T-cell (primary cell): ENCODE measurements at regions not wholly inside any gene's neighbourhood (a gene's known extent, or its start where the extent isn't known, plus 50 kb on each side); places are given as distances from the start of the nearest gene placed in this dataset.

Experiments used
- ATAC-seq, 4 experiments: fragments of 200-7000 bp in 3 of 4; fragments of 150-1000 bp in 1 of 4; cut with Tn5 transposase; replicated peaks in 1 of 4; 1 replicate in 3 of 4; 2 replicates in 1 of 4; pipeline ENCODE4 v1.10.0; 2021; ENCODE audit warnings: moderate library complexity in 3 of 4, mild to moderate bottlenecking in 2 of 4, moderate number of reproducible peaks in 1 of 4
- CTCF ChIA-PET, 2 donors: fragments of 300-600 bp; sonication (Branson Sonifier 250); formaldehyde crosslinking; loops; one replicate each; lab custom pipeline; 2022; ENCODE audit warnings: antibody characterized with exemption in 2 of 2; lab: Charles Lee
- POLR2A ChIA-PET, 2 donors: fragments of 300-600 bp; sonication (Branson Sonifier 250); formaldehyde crosslinking; loops; one replicate each; lab custom pipeline; 2022; ENCODE audit warnings: antibody characterized with exemption in 2 of 2; lab: Charles Lee
- DNase-seq, 35 experiments: peaks; one replicate each; pipeline versions ENCODE4 v3.0.0 to v3.0.0-alpha.2; 2013 to 2023
- H3K27ac ChIP-seq: one replicate; pipeline ENCODE4 v1.5.1; 2013; ENCODE audit warnings: low read length
- H3K27me3 ChIP-seq, 2 experiments: replicated peaks in 1 of 2; 1 replicate in 1 of 2; 2 replicates in 1 of 2; pipeline versions ENCODE4 v1.6.1 to v1.7.0; 2013; ENCODE audit warnings: low read length in 1 of 2, mixed read lengths in 1 of 2; ENCODE audit not compliant: control insufficient read depth in 2 of 2, insufficient read depth in 2 of 2; ENCODE audit errors: extremely low read depth in 1 of 2
- H3K36me3 ChIP-seq, 2 donors: 1 replicate in 1 of 2; 2 replicates in 1 of 2; pipeline versions ENCODE4 v1.6.1 to v1.7.0; 2013; ENCODE audit warnings: low read length in 1 of 2; ENCODE audit not compliant: control insufficient read depth in 2 of 2, insufficient read depth in 1 of 2; ENCODE audit errors: extremely low read depth in 1 of 2
- H3K4me1 ChIP-seq, 2 experiments: 1 replicate in 1 of 2; 2 replicates in 1 of 2; pipeline versions ENCODE4 v1.6.1 to v1.7.0; 2013; ENCODE audit warnings: low read length in 2 of 2, mixed read lengths in 1 of 2; ENCODE audit not compliant: insufficient read depth in 2 of 2, control insufficient read depth in 1 of 2; ENCODE audit errors: extremely low read depth in 1 of 2
- H3K4me3 ChIP-seq, 2 donors: 1 replicate in 1 of 2; 2 replicates in 1 of 2; pipeline versions ENCODE4 v1.5.1 to v1.7.0; 2013; ENCODE audit warnings: mild to moderate bottlenecking in 2 of 2, low read length in 1 of 2, moderate library complexity in 1 of 2; ENCODE audit not compliant: control insufficient read depth in 1 of 2; ENCODE audit errors: extremely low read depth in 1 of 2
- H3K9me3 ChIP-seq: 2 replicates; pipeline ENCODE4 v1.7.0; 2013
- H3K27ac Mint-ChIP-seq, 2 donors: one replicate each; pipeline ENCODE4 v1.8.0; 2020 to 2021; ENCODE audit warnings: mild to moderate bottlenecking in 2 of 2, mixed read lengths in 2 of 2
- H3K27me3 Mint-ChIP-seq, 2 donors: one replicate each; pipeline ENCODE4 v1.8.0; 2021 to 2022; ENCODE audit warnings: mixed read lengths in 2 of 2
- H3K36me3 Mint-ChIP-seq: one replicate; pipeline ENCODE4 v1.8.0; 2021; ENCODE audit warnings: mixed read lengths
- H3K4me1 Mint-ChIP-seq, 3 donors: one replicate each; pipeline ENCODE4 v1.8.0; 2020 to 2022; ENCODE audit warnings: mixed read lengths in 3 of 3, mild to moderate bottlenecking in 1 of 3
- H3K4me3 Mint-ChIP-seq, 3 donors: one replicate each; pipeline ENCODE4 v1.8.0; 2020 to 2022; ENCODE audit warnings: mild to moderate bottlenecking in 3 of 3, mixed read lengths in 3 of 3, moderate library complexity in 3 of 3
- H3K9me3 Mint-ChIP-seq, 3 donors: one replicate each; pipeline ENCODE4 v1.8.0; 2020 to 2022; ENCODE audit warnings: mixed read lengths in 3 of 3
- WGBS: methylation state at CpG from one replicate; pipeline ENCODE4 v1.1.5; 2013; ENCODE audit warnings: missing lambda C conversion rate; ENCODE audit not compliant: insufficient coverage; 5-methylcytosine and 5-hydroxymethylcytosine counted together

DNA sequence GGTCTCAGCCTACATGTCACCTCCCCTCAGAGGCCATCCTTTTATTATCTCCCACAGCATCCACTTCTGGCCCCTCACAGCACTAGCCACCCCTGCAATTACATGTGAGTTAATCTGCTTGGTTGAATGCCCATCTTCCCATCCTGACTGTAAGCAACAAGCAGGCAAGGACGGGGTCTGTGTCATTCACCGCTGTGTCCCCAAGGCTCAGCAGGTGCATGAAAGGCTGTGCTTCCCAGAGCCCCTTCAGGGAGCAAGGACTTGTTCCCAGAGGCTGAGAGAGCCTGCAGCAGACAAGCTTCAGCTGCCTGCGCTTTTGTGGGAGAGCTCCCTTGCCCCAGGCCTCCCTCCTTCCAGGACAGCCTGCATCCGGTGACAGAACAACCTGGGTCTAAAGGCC, 172.7 kb upstream of the GSC start:
- Histone ChIP-seq H3K4me1 (peaks cover 0 to 35% of the 10 kb centered on the region in 2 experiments), H3K36me3 (no peaks in the 10 kb centered on the region), H3K9me3 (no peaks in the 10 kb centered on the region), H3K27me3 (peaks cover 0 to 8% of the 10 kb centered on the region in 2 experiments), H3K4me3 (no peak overlapping the region), H3K27ac (no peak overlapping the region)
- no peak for ATAC-seq
- Mint-ChIP-seq H3K9me3 (peaks cover 0 to under 1% (median 0%) of the 10 kb centered on the region in 3 donors), H3K4me3 (no peak overlapping the region), H3K27me3 (peaks cover 0 to 4% of the 10 kb centered on the region in 2 donors), H3K27ac (no peak overlapping the region), H3K4me1 (peaks cover 0 to 20% (median 0%) of the 10 kb centered on the region in 3 donors), H3K36me3 (no peaks in the 10 kb centered on the region)
- 81% methylated on average over 3 of the region's 4 CpGs for WGBS
- CTCF ChIA-PET: no interaction called here
- no peak for DNase-seq
- POLR2A ChIA-PET: no interaction called here

DNA sequence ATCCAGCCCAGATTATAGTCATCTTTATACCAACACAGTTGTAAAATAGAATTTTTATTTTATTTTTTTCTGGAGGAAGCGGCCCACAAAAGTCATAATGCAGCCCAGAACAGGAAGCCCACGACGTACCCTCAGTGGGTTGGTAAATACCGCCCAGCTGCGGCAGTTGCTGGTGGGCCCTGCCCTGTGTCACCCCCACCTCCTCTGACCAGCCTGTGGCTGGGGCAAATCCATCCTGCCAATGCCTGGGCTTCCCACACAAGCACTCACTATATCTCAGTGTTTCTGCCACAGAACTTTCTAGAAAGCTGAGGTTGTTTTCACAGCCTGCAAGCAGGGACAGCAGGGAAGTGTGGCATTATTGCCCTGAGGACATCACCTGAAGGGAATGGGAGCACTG, 171.4 kb upstream of the GSC start:
- H3K27ac ChIP-seq: no peak overlapping the region
- no peak for DNase-seq
- Mint-ChIP-seq H3K27ac (no peak overlapping the region), H3K27me3 (peaks cover 0 to 4% of the 10 kb centered on the region in 2 donors), H3K36me3 (no peaks in the 10 kb centered on the region), H3K9me3 (no peaks in the 10 kb centered on the region), H3K4me1 (peaks cover 0 to 12% (median 0%) of the 10 kb centered on the region in 3 donors), H3K4me3 (no peak overlapping the region)
- H3K9me3 ChIP-seq: no peaks in the 10 kb centered on the region
- 56% methylated on average over 4 of the region's 5 CpGs for WGBS
- no peaks in the 10 kb centered on the region for H3K36me3 ChIP-seq
- H3K27me3 ChIP-seq: peaks cover 0 to 12% of the 10 kb centered on the region in 2 experiments
- ChIA-PET CTCF (no interaction called here), POLR2A (no interaction called here)
- peaks cover 0 to 27% of the 10 kb centered on the region in 2 experiments for H3K4me1 ChIP-seq
- no peak for ATAC-seq
- H3K4me3 ChIP-seq: no peak overlapping the region

DNA sequence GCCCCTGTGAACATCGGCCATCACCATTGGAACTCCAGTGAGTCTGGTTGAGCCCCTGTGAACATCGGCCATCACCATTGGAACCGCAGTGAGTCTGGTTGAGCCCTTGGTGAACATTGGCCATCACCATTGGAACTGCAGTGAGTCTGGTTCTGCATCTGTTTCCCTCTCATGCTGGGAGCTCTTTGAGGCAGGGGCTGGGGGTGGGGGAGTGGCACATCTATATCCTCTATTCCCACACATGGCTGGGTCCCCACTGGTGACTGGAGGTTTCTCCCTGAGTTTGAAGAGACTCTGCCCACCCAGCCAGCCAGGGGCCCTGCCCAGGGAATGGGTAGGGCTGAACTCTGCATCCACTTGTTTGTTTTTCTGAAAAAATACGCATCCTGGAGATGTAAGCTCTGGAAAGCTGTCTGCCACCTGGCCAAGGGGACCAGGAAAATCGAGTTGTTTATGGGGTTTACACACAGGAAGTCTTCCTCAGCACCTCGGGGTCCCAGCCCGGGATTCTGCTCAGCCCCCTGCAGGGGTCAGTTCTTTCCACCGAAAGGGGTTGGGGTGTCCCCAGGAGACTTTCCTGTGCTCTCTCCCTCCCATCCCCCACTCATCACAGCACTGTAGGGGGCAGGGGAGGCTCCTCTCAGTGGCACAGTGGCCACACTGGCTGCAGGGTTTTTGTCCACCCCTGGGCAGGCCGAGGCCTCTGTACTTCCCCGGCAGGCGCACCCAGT, 170.5 kb upstream of the GSC start:
- no peak overlapping the region for H3K4me3 ChIP-seq
- peaks cover 0 to 3% (median 0%) of the 10 kb centered on the region in 3 donors for H3K4me1 Mint-ChIP-seq
- no peaks in the 10 kb centered on the region for H3K36me3 Mint-ChIP-seq
- WGBS: 73% methylated on average over 6 of the region's 11 CpGs
- peaks cover 0 to 4% of the 10 kb centered on the region in 2 donors for H3K27me3 Mint-ChIP-seq
- H3K27me3 ChIP-seq: peaks cover 0 to 15% of the 10 kb centered on the region in 2 experiments
- H3K27ac ChIP-seq: no peak overlapping the region
- H3K4me3 Mint-ChIP-seq: no peak overlapping the region
- no peak overlapping the region for H3K27ac Mint-ChIP-seq
- no peak for DNase-seq
- no peaks in the 10 kb centered on the region for H3K9me3 Mint-ChIP-seq
- H3K4me1 ChIP-seq: peaks cover 0 to 25% of the 10 kb centered on the region in 2 experiments
- ChIA-PET CTCF (no interaction called here), POLR2A (interaction anchor here in 1 of 2 donors (0.6 kb wide), 1 partner anchor 509 kb away, joined by 3 read pairs; no protein-coding TSS in a partner anchor)
- H3K36me3 ChIP-seq: no peaks in the 10 kb centered on the region
- H3K9me3 ChIP-seq: no peaks in the 10 kb centered on the region
- no peak for ATAC-seq

DNA sequence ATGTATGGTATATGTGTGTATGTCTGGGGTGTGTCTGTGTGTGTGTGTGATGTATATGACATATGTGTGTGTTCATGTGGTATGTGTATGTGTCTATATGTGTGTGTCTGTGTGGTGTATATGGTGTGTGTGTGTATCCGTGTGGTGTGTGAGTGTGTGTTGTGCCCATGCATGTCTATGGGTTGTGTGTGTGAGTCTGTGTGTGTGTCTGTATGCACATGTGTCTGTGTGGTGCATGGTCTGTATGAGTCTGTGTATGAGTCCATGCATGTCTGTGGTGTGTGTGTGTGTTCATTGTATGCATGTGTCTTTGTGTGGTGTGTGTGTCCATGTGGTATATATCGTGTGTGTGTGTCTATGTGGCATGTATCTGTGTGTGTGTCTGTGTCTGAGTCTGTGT, 168.1 kb upstream of the GSC start:
- H3K9me3 ChIP-seq: no peaks in the 10 kb centered on the region
- peaks cover 0 to 8% of the 10 kb centered on the region in 2 experiments for H3K4me1 ChIP-seq
- ATAC-seq: no peak
- Mint-ChIP-seq H3K4me3 (no peak overlapping the region), H3K4me1 (no peaks in the 10 kb centered on the region), H3K36me3 (no peaks in the 10 kb centered on the region), H3K9me3 (no peaks in the 10 kb centered on the region), H3K27ac (no peak overlapping the region), H3K27me3 (no peaks in the 10 kb centered on the region)
- no peak overlapping the region for H3K27ac ChIP-seq
- no peak for DNase-seq
- ChIA-PET POLR2A (no interaction called here), CTCF (no interaction called here)
- no peak overlapping the region for H3K4me3 ChIP-seq
- WGBS: 92% methylated on average over 2 of the region's 2 CpGs
- peaks cover 0 to 11% of the 10 kb centered on the region in 2 experiments for H3K27me3 ChIP-seq
- H3K36me3 ChIP-seq: no peaks in the 10 kb centered on the region

DNA sequence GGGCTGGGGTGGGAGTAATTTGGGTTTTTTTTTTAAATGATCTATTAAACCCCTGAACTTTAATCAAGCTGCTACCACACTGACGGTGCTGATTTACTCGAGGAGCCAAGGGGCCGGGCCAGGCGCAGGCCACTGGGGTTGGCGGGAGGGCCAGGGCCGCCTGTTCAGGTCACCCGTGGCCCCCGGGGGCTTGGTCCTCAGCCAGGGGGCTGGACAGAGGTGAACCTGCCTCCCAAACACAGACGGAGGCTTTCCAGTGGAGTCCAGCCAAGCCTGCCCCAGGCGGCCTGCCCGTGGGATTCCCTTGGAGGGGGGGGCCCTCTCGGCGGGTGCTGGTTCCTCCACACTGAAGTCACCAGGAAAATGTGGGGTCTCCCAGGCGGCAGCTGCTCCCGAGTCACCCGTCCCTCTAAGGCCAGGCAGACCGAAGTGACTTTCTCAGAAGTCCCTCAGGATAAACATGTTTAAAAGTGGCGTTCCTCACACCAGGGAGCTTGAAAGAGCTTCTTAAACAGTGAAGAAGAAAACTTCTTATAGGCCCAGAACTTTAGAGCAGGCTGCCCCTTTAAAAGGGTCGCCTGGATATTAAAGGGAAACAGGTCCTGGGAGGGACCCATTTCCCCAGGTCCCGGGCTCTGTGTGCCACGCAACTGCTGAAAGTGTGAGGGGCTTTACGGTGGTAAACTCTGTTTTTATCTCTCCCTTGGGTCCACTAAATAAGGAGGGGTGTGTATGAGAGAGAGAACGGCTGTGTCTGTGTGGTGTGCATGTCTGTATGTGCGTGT, 167.2 kb upstream of the GSC start:
- no peak for ATAC-seq
- POLR2A ChIA-PET: no interaction called here
- H3K9me3 ChIP-seq: no peaks in the 10 kb centered on the region
- DNase-seq: no peak
- Mint-ChIP-seq H3K27ac (no peak overlapping the region), H3K4me1 (no peaks in the 10 kb centered on the region), H3K4me3 (no peak overlapping the region), H3K9me3 (no peaks in the 10 kb centered on the region), H3K36me3 (no peaks in the 10 kb centered on the region), H3K27me3 (peaks cover 0 to 5% of the 10 kb centered on the region in 2 donors)
- H3K27ac ChIP-seq: no peak overlapping the region
- peaks cover 0 to 11% of the 10 kb centered on the region in 2 experiments for H3K27me3 ChIP-seq
- H3K4me1 ChIP-seq: peaks cover 0 to 8% of the 10 kb centered on the region in 2 experiments
- H3K4me3 ChIP-seq: no peak overlapping the region
- CTCF ChIA-PET: no interaction called here
- H3K36me3 ChIP-seq: no peaks in the 10 kb centered on the region
- 71% methylated on average over 17 of the region's 24 CpGs for WGBS

DNA sequence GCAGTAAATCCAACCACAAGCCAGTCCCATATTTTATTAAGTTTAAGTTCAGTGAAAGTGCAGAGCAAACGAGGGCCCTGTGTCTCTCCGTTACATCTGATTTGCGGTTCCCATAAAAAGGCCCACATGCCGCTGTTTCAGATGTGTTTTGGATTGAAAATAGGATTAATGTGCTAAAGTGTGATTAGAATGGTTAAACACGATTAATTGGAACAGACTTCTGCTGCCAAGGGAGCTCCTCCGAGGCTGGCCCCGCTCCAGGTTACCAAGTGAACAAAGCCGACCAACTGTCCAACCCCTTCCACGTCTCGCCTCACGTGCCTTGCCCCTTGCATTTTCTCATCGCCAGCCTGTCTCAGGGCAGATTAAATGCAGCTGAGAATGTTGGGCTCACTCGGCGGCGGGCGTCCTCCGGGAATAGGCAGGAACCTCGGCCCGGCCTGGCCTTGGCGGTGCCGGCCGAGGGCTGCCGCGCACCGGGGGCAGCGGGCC, 166.5 kb upstream of the GSC start:
- DNase-seq (no peak), ATAC-seq (no peak)
- Mint-ChIP-seq H3K4me1 (peaks cover 0 to 2% (median 0%) of the 10 kb centered on the region in 3 donors), H3K27ac (no peak overlapping the region), H3K27me3 (peaks cover 0 to 5% of the 10 kb centered on the region in 2 donors), H3K9me3 (no peaks in the 10 kb centered on the region), H3K36me3 (no peaks in the 10 kb centered on the region), H3K4me3 (no peak overlapping the region)
- H3K4me1 ChIP-seq: peaks cover 0 to 3% of the 10 kb centered on the region in 2 experiments
- CTCF ChIA-PET: no interaction called here
- H3K27ac ChIP-seq: no peak overlapping the region
- no peaks in the 10 kb centered on the region for H3K36me3 ChIP-seq
- POLR2A ChIA-PET: no interaction called here
- WGBS: 95% methylated on average over 17 of the region's 26 CpGs
- no peaks in the 10 kb centered on the region for H3K9me3 ChIP-seq
- no peak overlapping the region for H3K4me3 ChIP-seq
- H3K27me3 ChIP-seq: peaks cover 0 to 11% of the 10 kb centered on the region in 2 experiments
